ENCODE measurements at regions not wholly inside any gene's neighbourhood (a gene's known extent, or its start where the extent isn't known, plus 50 kb on each side); places are given as distances from the start of the nearest gene placed in this dataset.

GRCh38 chr13:72386138-72386684 is 341.2 kb downstream of the MZT1 start:
- TF ChIP-seq POLR2A (IDR thresholded peaks at IDR 0.05; ENCODE audit: low read length) (no peak), GATA1 (IDR thresholded peaks at IDR 0.05; ENCODE audit: low read depth, low read length) (no peak)

All from erythroblast (primary cell).